Left lung (tissue), 4 donors: ENCODE measurements at regions not wholly inside any gene's neighbourhood (a gene's known extent, or its start where the extent isn't known, plus 50 kb on each side); places are given as distances from the start of the nearest gene placed in this dataset.
"Not testable (repeated sequence)": the region's sequence is repeated elsewhere in the genome, so short reads cannot be mapped to it uniquely, and the experiment has no call there.

Experiments
- ATAC-seq: fragments of 200-7000 bp; cut with Tn5 transposase; one replicate; pipeline ENCODE4 v1.9.1; 2020; ENCODE audit warnings: moderate library complexity
- DNase-seq, 4 donors: peaks; one replicate each; pipeline ENCODE4 v3.0.0-alpha.2; 2013 to 2020
- H3K27ac ChIP-seq, 2 donors: fragments of 200-600 bp; sonication (generic) in 1 of 2; one replicate each; pipeline versions ENCODE4 v1.5.0 to v1.8.0; 2020 to 2021
- H3K27me3 ChIP-seq, 2 donors: fragments of 200-600 bp; sonication (generic) in 1 of 2; one replicate each; pipeline versions ENCODE4 v1.5.0 to v1.8.0; 2020 to 2021
- H3K36me3 ChIP-seq, 2 donors: fragments of 200-600 bp; sonication (generic) in 1 of 2; one replicate each; pipeline versions ENCODE4 v1.5.0 to v1.8.0; 2020 to 2021
- H3K4me1 ChIP-seq, 2 donors: fragments of 200-600 bp; one replicate each; pipeline ENCODE4 v1.8.0; 2021
- H3K4me3 ChIP-seq, 2 donors: fragments of 200-600 bp; sonication (generic) in 1 of 2; one replicate each; pipeline versions ENCODE4 v1.5.0 to v1.8.0; 2020 to 2021; ENCODE audit warnings: mild to moderate bottlenecking in 1 of 2
- H3K9me3 ChIP-seq, 2 donors: fragments of 200-600 bp; sonication (generic) in 1 of 2; one replicate each; pipeline versions ENCODE4 v1.5.0 to v1.8.0; 2020 to 2021
- CTCF ChIP-seq, 2 donors: fragments of 200-600 bp; sonication (generic) in 1 of 2; IDR thresholded peaks; one replicate each; pipeline versions ENCODE4 v1.5.0 to v1.8.0; 2021; ENCODE audit warnings: antibody characterized with exemption in 2 of 2
- intact Hi-C, 2 donors: fragments of 100-400 bp; cut with DNase I; formaldehyde crosslinking; loops; one replicate each; pipeline versions ENCODE4 v1.11.2 to v1.14.2; 2022
- donor health status: DM: no; HTN: yes; CAD: no.
- donor health status: DM: no; HTN: no; CAD: no.

GRCh38 chr5:110269478-110270142, 456.9 kb downstream of the TMEM232 start:
- H3K27me3 ChIP-seq = no peaks in the 10 kb centered on the region
- no peak overlapping the region for H3K27ac ChIP-seq
- intact Hi-C loops = no loop called here
- TF ChIP-seq CTCF (IDR thresholded peaks at IDR 0.05) = no peak
- DNase-seq (no peak), ATAC-seq (no peak)
- no peaks in the 10 kb centered on the region for H3K36me3 ChIP-seq
- no peak overlapping the region for H3K4me3 ChIP-seq
- no peaks in the 10 kb centered on the region for H3K4me1 ChIP-seq
- H3K9me3 ChIP-seq = no peaks in the 10 kb centered on the region

DNA sequence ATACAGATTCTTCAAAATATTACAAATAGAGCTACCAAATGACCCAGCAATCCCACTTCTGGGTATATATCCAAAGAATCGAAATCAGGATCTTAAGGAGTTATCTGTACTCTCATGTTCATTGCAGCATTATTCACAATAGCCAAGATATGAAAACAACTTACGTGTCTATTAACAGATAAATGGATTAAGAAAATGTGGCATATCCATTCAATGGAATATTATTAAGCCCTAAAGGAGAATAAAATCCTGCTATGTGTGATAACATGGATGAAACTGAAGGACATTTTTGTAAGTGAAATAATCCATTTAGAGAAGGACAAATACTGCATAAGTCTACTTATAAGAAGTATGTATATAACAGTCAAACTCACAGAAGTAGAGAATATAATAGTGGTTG, 450.6 kb downstream of the TMEM232 start:
- Histone ChIP-seq H3K9me3 (peaks cover 0 to 20% of the 10 kb centered on the region in 2 donors), H3K4me3 (no peak overlapping the region), H3K36me3 (no peaks in the 10 kb centered on the region), H3K4me1 (no peaks in the 10 kb centered on the region), H3K27ac (no peak overlapping the region), H3K27me3 (no peaks in the 10 kb centered on the region)
- no peak for TF ChIP-seq CTCF (IDR thresholded peaks at IDR 0.05)
- intact Hi-C loops = no loop called here
- no peak for DNase-seq
- no peak for ATAC-seq

DNA sequence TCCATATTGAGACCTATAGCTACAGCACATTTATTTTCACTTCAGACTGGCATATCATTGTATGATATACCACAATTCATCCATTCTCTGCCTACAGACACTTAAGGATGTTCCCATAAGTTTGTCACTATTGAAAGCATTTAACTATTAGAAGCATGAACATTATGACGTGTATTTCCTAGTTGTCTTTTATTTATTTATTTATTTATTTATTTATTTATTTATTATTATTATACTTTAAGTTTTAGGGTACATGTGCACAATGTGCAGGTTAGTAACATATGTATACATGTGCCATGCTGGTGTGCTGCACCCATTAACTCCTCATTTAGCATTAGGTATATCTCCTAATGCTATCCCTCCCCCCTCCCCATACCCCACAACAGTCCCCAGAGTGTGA, 448.0 kb downstream of the TMEM232 start:
- H3K27me3 ChIP-seq, ATAC-seq, DNase-seq, H3K36me3 ChIP-seq, intact Hi-C loops, H3K4me3 ChIP-seq, H3K27ac ChIP-seq, H3K4me1 ChIP-seq: not testable (repeated sequence)
- peaks cover 0 to 33% of the 10 kb centered on the region in 2 donors for H3K9me3 ChIP-seq

DNA sequence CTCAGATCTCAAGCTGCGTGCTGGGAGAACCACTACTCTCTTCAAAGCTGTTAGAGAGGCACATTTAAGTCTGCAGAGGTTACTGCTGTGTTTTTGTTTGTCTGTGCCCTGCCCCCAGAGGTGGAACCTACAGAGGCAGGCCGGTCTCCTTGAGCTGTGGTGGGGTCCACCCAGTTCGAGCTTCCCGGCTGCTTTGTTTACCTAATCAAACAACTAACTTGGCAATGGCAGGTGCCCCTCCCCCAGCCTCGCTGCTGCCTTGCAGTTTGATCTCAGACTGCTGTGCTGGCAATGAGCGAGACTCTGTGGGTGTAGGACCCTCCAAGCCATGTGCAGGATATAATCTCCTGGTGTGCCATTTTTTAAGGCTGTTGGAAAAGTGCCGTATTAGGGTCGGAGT, 442.4 kb downstream of the TMEM232 start:
- intact Hi-C loops, H3K27ac ChIP-seq, H3K27me3 ChIP-seq, H3K4me1 ChIP-seq, ATAC-seq, H3K36me3 ChIP-seq, H3K4me3 ChIP-seq: not testable (repeated sequence)
- DNase-seq = peak in 1 of 4 donors; percentile 39
- H3K9me3 ChIP-seq = peaks cover 0 to 39% of the 10 kb centered on the region in 2 donors

GRCh38 chr5:110288766-110289511, 437.5 kb downstream of the TMEM232 start:
- Histone ChIP-seq H3K9me3 (peaks cover 0 to 11% of the 10 kb centered on the region in 2 donors), H3K27me3 (no peaks in the 10 kb centered on the region), H3K36me3 (no peaks in the 10 kb centered on the region), H3K4me1 (no peaks in the 10 kb centered on the region), H3K27ac (no peak overlapping the region), H3K4me3 (no peak overlapping the region)
- TF ChIP-seq CTCF (IDR thresholded peaks at IDR 0.05) = no peak
- intact Hi-C loops = no loop called here
- ATAC-seq (no peak), DNase-seq (no peak)

DNA sequence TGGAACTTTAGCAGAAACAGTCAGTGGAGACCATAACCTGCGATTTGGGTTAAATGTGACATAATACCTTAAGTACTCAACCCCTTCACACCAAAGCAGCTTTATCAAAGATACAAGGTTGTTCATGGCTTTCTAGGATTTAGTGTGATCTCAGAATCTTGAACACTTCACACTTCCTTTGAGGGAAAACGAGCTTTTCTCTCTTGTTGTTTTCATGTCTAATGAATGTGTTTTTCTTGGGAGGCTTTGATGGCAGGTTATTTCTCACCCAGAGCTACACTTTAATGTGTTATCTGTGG, 437.0 kb downstream of the TMEM232 start:
- no peaks in the 10 kb centered on the region for H3K4me1 ChIP-seq
- DNase-seq = no peak

More for the DNA sequence above, 437.0 kb downstream of the TMEM232 start:
- intact Hi-C loops = no loop called here
- H3K27me3 ChIP-seq = no peaks in the 10 kb centered on the region
- no peaks in the 10 kb centered on the region for H3K36me3 ChIP-seq
- H3K27ac ChIP-seq = no peak overlapping the region
- ATAC-seq = no peak
- TF ChIP-seq CTCF (IDR thresholded peaks at IDR 0.05) = no peak
- H3K4me3 ChIP-seq = no peak overlapping the region
- H3K9me3 ChIP-seq = peaks cover 0 to 6% of the 10 kb centered on the region in 2 donors
